MCF 10A (cell line): ENCODE measurements at regions not wholly inside any gene's neighbourhood (a gene's known extent, or its start where the extent isn't known, plus 50 kb on each side); places are given as distances from the start of the nearest gene placed in this dataset.
A peak's percentile ranks its signal among the peaks of the same experiment; 100 is the strongest.

Experiments
- BruUV-seq: library from RNA; stranded (reverse); fragments of 400-500 nt; replicated peaks from 2 replicates; lab custom pipeline; 2021; lab: Mats Ljungman, UMichigan
- CTCF ChIA-PET: fragments of 300-600 bp; sonication (Branson Sonifier 250); formaldehyde crosslinking; extraction: SDS; loops from one replicate; lab custom pipeline; 2021; ENCODE audit warnings: antibody characterized with exemption, inconsistent platforms; lab: Yijun Ruan, JAX
- POLR2A ChIA-PET: fragments of 300-600, 350-650 bp; sonication (Branson Sonifier 250); formaldehyde crosslinking; extraction: SDS; loops from one replicate; lab custom pipeline; 2020; ENCODE audit warnings: antibody characterized with exemption, inconsistent platforms; lab: Yijun Ruan, JAX
- DNase-seq: peaks from one replicate; pipeline ENCODE4 v3.0.0-alpha.2; 2018; ENCODE audit not compliant: unreplicated experiment
- H3K27ac Mint-ChIP-seq: one replicate; pipeline ENCODE4 v1.8.0; 2022; ENCODE audit warnings: mild to moderate bottlenecking, low read depth, mixed read lengths; ENCODE audit not compliant: unreplicated experiment
- H3K27me3 Mint-ChIP-seq: one replicate; pipeline ENCODE4 v1.8.0; 2022; ENCODE audit warnings: mixed read lengths; ENCODE audit not compliant: insufficient read depth, unreplicated experiment
- H3K36me3 Mint-ChIP-seq: one replicate; pipeline ENCODE4 v1.8.0; 2022; ENCODE audit warnings: mild to moderate bottlenecking, moderate library complexity, mixed read lengths; ENCODE audit not compliant: insufficient read depth, unreplicated experiment
- H3K4me1 Mint-ChIP-seq: one replicate; pipeline ENCODE4 v1.8.0; 2022; ENCODE audit warnings: mixed read lengths; ENCODE audit not compliant: insufficient read depth, unreplicated experiment
- H3K4me3 Mint-ChIP-seq: one replicate; pipeline ENCODE4 v1.8.0; 2022; ENCODE audit warnings: mild to moderate bottlenecking, moderate library complexity, mixed read lengths; ENCODE audit not compliant: unreplicated experiment
- H3K9me3 Mint-ChIP-seq: one replicate; pipeline ENCODE4 v1.8.0; 2022; ENCODE audit warnings: mixed read lengths; ENCODE audit not compliant: unreplicated experiment
- intact Hi-C: fragments of 100-400 bp; cut with micrococcal nuclease; formaldehyde crosslinking; loops from 2 replicates; pipeline ENCODE4 v1.14.1; 2022
- TF ChIP-seq, protein P1 (sequence below): fragments of 200-600 bp; IDR thresholded peaks from one replicate; pipeline ENCODE4 v1.8.0; 2022; ENCODE audit warnings: antibody characterized with exemption, mild to moderate bottlenecking; ENCODE audit not compliant: unreplicated experiment

DNA sequence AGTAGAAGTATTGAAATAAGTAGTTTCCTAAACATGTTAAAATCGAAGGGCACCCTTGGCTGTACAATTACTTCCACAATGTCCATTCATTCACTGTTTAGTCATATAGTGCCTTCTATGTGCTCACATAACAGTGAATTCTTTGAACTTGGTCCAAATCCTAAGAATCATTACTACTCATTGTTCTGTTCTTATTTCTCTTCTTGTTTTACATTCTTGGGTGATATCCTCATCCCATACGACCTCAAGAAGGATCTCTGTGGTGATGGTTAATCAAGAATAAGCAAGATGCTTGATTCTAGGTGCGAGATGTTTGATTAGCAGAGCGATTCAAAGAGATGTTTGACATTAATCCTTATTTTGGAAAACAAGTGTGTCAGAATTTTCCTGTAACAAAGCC lies 667.4 kb upstream of the ZP4 start:
- POLR2A ChIA-PET: interaction anchor here (0.6 kb wide), 1 partner anchor 844 kb away, joined by 3 read pairs; no protein-coding TSS in a partner anchor
- H3K4me3 Mint-ChIP-seq: no peak overlapping the region

DNA sequence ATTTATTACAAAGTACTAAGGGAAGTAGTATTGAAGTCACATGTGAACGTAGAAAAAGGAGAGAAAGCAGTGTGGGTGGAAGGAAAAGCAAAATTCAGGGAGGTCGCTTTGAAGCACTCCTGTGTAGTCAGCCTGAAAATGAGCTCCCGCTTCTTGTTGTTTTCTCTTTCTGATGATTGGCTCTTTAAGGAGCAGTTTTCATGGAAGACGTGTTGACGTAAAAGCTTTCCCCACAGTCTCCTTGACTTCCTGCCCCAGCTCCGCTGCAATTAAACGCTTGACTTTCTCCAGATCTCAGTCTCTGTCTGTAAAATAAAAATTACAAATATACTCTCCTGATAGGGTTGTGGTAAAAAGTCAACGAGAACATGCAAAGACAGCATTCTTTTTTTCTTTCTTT lies 661.5 kb upstream of the ZP4 start:
- no peak overlapping the region for H3K4me3 Mint-ChIP-seq
- no peaks in the 10 kb centered on the region for H3K27me3 Mint-ChIP-seq
- ChIA-PET POLR2A (no interaction called here), CTCF (interaction anchor here (0.6 to 2.1 kb wide), 5 partner anchors 11 to 688 kb away, joined by 3 to 9 read pairs (median 5); no protein-coding TSS in a partner anchor)
- no peaks in the 10 kb centered on the region for H3K4me1 Mint-ChIP-seq
- TF ChIP-seq, protein P1, sequence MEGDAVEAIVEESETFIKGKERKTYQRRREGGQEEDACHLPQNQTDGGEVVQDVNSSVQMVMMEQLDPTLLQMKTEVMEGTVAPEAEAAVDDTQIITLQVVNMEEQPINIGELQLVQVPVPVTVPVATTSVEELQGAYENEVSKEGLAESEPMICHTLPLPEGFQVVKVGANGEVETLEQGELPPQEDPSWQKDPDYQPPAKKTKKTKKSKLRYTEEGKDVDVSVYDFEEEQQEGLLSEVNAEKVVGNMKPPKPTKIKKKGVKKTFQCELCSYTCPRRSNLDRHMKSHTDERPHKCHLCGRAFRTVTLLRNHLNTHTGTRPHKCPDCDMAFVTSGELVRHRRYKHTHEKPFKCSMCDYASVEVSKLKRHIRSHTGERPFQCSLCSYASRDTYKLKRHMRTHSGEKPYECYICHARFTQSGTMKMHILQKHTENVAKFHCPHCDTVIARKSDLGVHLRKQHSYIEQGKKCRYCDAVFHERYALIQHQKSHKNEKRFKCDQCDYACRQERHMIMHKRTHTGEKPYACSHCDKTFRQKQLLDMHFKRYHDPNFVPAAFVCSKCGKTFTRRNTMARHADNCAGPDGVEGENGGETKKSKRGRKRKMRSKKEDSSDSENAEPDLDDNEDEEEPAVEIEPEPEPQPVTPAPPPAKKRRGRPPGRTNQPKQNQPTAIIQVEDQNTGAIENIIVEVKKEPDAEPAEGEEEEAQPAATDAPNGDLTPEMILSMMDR: no peak
- no peaks in the 10 kb centered on the region for H3K9me3 Mint-ChIP-seq
- no peaks in the 10 kb centered on the region for H3K36me3 Mint-ChIP-seq
- no peak for DNase-seq
- BruUV-seq: no TSS peak
- H3K27ac Mint-ChIP-seq: no peak overlapping the region
- intact Hi-C loops: no loop called here

More for the DNA sequence above, 667.4 kb upstream of the ZP4 start:
- DNase-seq: peak; percentile 44
- no peak overlapping the region for H3K27ac Mint-ChIP-seq
- no TSS peak for BruUV-seq
- CTCF ChIA-PET: interaction anchor here (0.6 to 1.2 kb wide), 2 partner anchors 9 to 1174 kb away, joined by 3 to 4 read pairs; no protein-coding TSS in a partner anchor
- H3K9me3 Mint-ChIP-seq: peaks cover 12% of the 10 kb centered on the region
- peaks cover 16% of the 10 kb centered on the region for H3K4me1 Mint-ChIP-seq
- H3K36me3 Mint-ChIP-seq: no peaks in the 10 kb centered on the region
- intact Hi-C loops: no loop called here
- no peaks in the 10 kb centered on the region for H3K27me3 Mint-ChIP-seq
- TF ChIP-seq, protein P1: no peak

DNA sequence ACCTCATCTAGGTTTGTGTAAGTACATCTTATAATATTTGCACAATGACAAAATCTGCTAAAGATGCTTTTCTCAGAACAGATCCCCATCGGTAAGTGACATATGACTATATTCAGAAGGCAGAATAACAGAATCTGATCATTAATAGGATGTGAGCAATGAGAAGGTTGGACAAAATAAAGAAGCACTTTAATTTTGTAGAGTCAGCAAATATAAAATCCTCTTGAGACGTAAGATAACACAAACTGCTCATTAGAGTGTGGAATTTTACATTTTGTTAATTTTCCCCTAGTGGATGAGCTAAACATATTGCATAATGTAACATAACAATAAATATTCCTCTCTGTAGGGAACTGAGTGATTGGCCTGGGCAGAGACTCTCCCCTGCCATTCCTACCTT lies 658.4 kb upstream of the ZP4 start:
- no peaks in the 10 kb centered on the region for H3K27me3 Mint-ChIP-seq
- intact Hi-C loops: no loop called here
- no peaks in the 10 kb centered on the region for H3K4me1 Mint-ChIP-seq
- no peaks in the 10 kb centered on the region for H3K9me3 Mint-ChIP-seq
- POLR2A ChIA-PET: no interaction called here
- DNase-seq: no peak
- no peaks in the 10 kb centered on the region for H3K36me3 Mint-ChIP-seq
- TF ChIP-seq, protein P1: no peak
- no TSS peak for BruUV-seq
- CTCF ChIA-PET: interaction anchor here (0.6 to 1.4 kb wide), 4 partner anchors 9 to 298 kb away, joined by 3 to 4 read pairs (median 3); no protein-coding TSS in a partner anchor
- no peak overlapping the region for H3K27ac Mint-ChIP-seq
- H3K4me3 Mint-ChIP-seq: no peak overlapping the region

DNA sequence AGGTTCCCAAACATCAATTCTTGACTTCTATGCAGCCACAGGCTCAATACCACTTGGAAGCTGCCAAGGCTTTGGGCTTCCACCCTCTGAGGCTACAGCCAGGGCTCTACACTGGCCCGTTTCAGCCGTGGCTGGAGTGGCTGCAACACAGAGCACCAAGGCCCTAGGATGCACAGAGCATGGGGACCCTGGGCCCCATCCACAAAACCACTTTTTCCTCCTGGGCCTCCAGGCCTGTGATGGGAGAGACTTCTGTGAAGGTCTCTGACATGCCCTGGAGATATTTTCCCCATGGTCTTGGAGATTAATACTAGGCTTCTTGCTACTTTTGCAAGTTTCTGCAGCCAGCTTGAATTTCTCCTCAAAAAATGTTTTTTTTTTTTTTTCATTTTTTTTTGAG lies 655.4 kb upstream of the ZP4 start:
- no peaks in the 10 kb centered on the region for H3K36me3 Mint-ChIP-seq
- POLR2A ChIA-PET: no interaction called here
- no peaks in the 10 kb centered on the region for H3K9me3 Mint-ChIP-seq
- no peaks in the 10 kb centered on the region for H3K4me1 Mint-ChIP-seq
- no peaks in the 10 kb centered on the region for H3K27me3 Mint-ChIP-seq
- no TSS peak for BruUV-seq
- TF ChIP-seq, protein P1: no peak
- no peak overlapping the region for H3K27ac Mint-ChIP-seq
- CTCF ChIA-PET: no interaction called here
- DNase-seq: no peak
- intact Hi-C loops: no loop called here
- no peak overlapping the region for H3K4me3 Mint-ChIP-seq
